Thymus (tissue), 11 donors: ENCODE measurements at regions not wholly inside any gene's neighbourhood (a gene's known extent, or its start where the extent isn't known, plus 50 kb on each side); places are given as distances from the start of the nearest gene placed in this dataset.
A peak's percentile ranks its signal among the peaks of the same experiment; 100 is the strongest.

Source experiments
- DNase-seq, 9 donors: peaks; one replicate each; pipeline ENCODE4 v3.0.0-alpha.2; 2013; ENCODE audit warnings: low spot score in 9 of 9, low read depth in 6 of 9, missing footprints in 1 of 9
- H3K27ac ChIP-seq, 2 donors: one replicate each; pipeline ENCODE4 v1.5.1; 2013; ENCODE audit warnings: control low read depth in 1 of 2, low read depth in 1 of 2, low read length in 1 of 2, mild to moderate bottlenecking in 1 of 2, moderate library complexity in 1 of 2
- H3K27me3 ChIP-seq, 2 donors: one replicate each; pipeline ENCODE4 v1.5.1; 2013; ENCODE audit warnings: low read length in 1 of 2; ENCODE audit not compliant: control insufficient read depth in 2 of 2, insufficient read depth in 1 of 2
- H3K36me3 ChIP-seq, 2 donors: one replicate each; pipeline ENCODE4 v1.5.1; 2013; ENCODE audit warnings: low read length in 1 of 2, mild to moderate bottlenecking in 1 of 2, moderate library complexity in 1 of 2; ENCODE audit not compliant: control insufficient read depth in 2 of 2, insufficient read depth in 2 of 2
- H3K4me1 ChIP-seq, 2 donors: one replicate each; pipeline ENCODE4 v1.5.1; 2013; ENCODE audit warnings: low read length in 2 of 2; ENCODE audit not compliant: control insufficient read depth in 2 of 2, insufficient read depth in 2 of 2
- H3K4me3 ChIP-seq, 2 donors: one replicate each; pipeline ENCODE4 v1.5.1; 2013; ENCODE audit warnings: low read length in 2 of 2, control low read depth in 1 of 2, mild to moderate bottlenecking in 1 of 2
- H3K9me3 ChIP-seq, 2 donors: one replicate each; pipeline ENCODE4 v1.5.1; 2013; ENCODE audit warnings: low read length in 1 of 2, mild to moderate bottlenecking in 1 of 2; ENCODE audit not compliant: control insufficient read depth in 2 of 2, insufficient read depth in 1 of 2
- WGBS: extraction: QIAGEN DNeasy Blood & Tissue Kit; methylation state at CpG from one replicate; pipeline ENCODE4 v1.1.7; 2013; 5-methylcytosine and 5-hydroxymethylcytosine counted together
- donor health status: healthy.

DNA sequence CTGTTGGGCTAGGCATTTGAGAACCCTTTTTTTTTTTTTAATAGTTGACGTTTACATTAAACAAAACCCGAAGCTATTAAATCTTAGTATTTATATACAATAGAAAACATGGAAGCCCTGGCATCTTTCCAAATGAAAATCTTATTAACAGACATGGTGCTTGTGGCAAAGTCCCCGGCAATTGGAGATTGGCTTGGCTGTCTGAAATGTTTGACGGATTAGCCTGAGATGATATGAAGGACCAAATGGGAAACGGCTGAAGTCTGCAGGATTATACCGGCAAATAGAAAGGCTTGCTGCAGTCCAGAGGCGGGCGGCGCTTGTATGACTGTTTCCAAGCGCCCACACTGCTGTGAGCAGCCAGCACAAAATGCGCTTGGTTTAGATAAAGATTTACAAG lies 105.6 kb downstream of the BUB3 start:
- no peaks in the 10 kb centered on the region for H3K27me3 ChIP-seq
- H3K27ac ChIP-seq, result no peak overlapping the region
- H3K4me3 ChIP-seq, result no peak overlapping the region
- no peaks in the 10 kb centered on the region for H3K9me3 ChIP-seq
- DNase-seq, result no peak
- H3K36me3 ChIP-seq, result no peaks in the 10 kb centered on the region
- H3K4me1 ChIP-seq, result no peaks in the 10 kb centered on the region
- 97% methylated on average over 11 of the region's 11 CpGs for WGBS

- H3K27me3 ChIP-seq, result no peaks in the 10 kb centered on the region
- no peaks in the 10 kb centered on the region for H3K9me3 ChIP-seq
- no peak overlapping the region for H3K27ac ChIP-seq
- no peaks in the 10 kb centered on the region for H3K4me1 ChIP-seq
- no peak for DNase-seq
- 96% methylated on average over 9 of the region's 9 CpGs for WGBS
- no peak overlapping the region for H3K4me3 ChIP-seq
- H3K36me3 ChIP-seq, result no peaks in the 10 kb centered on the region
Measured at GRCh38 chr10:123262456-123262855, 108.3 kb downstream of the BUB3 start.

- Histone ChIP-seq H3K4me3 (no peak overlapping the region), H3K36me3 (no peaks in the 10 kb centered on the region), H3K9me3 (no peaks in the 10 kb centered on the region), H3K4me1 (no peaks in the 10 kb centered on the region), H3K27ac (no peak overlapping the region), H3K27me3 (peaks cover 0 to 2% of the 10 kb centered on the region in 2 donors)
- no peak for DNase-seq
- WGBS, result 97% methylated on average over 1 of the region's 1 CpG
Measured at GRCh38 chr10:123266971-123267370, 112.8 kb downstream of the BUB3 start.

DNA sequence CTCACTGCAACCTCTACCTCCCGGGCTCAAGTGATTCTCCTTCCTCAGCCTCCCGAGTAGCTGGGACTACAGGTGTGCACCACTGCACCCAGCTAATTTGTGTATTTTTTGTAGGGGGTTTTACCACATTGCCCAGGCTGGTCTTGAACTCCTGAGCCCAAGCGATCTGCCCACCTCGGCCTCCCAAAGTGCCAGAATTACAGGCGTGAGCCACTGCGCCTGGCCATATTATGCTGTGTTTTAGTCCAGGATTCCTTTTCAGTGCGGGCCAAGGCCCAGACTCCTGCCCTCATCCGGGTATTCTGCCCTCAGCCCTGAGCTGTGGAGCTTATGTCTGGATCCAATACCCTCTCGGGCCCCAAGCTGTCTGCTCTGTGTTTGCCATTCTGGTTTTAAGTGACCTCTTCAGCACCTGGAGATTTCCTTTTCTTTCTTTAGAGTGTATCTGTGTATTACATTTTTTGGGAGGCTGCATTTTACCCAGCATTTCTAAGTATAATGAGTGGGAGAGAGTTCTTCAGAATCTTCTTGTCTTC lies 114.9 kb downstream of the BUB3 start:
- H3K4me3 ChIP-seq, result no peak overlapping the region
- no peak for DNase-seq
- H3K9me3 ChIP-seq, result no peaks in the 10 kb centered on the region
- no peak overlapping the region for H3K27ac ChIP-seq
- 96% methylated on average over 9 of the region's 9 CpGs for WGBS
- H3K27me3 ChIP-seq, result peaks cover 5 to 13% of the 10 kb centered on the region in 2 donors
- no peaks in the 10 kb centered on the region for H3K36me3 ChIP-seq
- no peaks in the 10 kb centered on the region for H3K4me1 ChIP-seq

- WGBS, result 88% methylated on average over 2 of the region's 2 CpGs
- H3K4me3 ChIP-seq, result no peak overlapping the region
- no peak for DNase-seq
- peaks cover 11 to 19% of the 10 kb centered on the region in 2 donors for H3K27me3 ChIP-seq
- H3K36me3 ChIP-seq, result no peaks in the 10 kb centered on the region
- no peaks in the 10 kb centered on the region for H3K9me3 ChIP-seq
- no peak overlapping the region for H3K27ac ChIP-seq
- no peaks in the 10 kb centered on the region for H3K4me1 ChIP-seq
Measured at GRCh38 chr10:123269675-123270074, 115.5 kb downstream of the BUB3 start.

DNA sequence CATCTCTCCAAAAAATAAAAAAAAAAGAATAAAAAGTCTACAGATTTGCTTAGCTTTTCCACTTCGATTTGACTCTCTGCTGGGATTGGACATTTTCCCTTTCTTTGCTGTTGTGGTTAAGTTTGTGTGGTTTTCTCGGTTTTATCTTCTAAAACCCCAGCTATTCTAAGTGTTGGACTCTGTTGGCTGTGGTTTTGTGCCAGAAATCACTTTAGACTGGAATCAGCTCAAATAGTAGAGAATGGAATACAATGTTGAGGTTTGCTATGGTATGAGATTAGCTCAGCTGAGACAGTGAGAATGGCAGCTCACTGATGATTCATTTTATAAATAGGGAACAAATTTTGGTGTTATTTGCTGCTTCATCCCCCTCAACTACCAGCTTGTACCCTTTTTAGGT lies 116.0 kb downstream of the BUB3 start:
- DNase-seq, result no peak
- no peak overlapping the region for H3K4me3 ChIP-seq
- peaks cover 15 to 24% of the 10 kb centered on the region in 2 donors for H3K27me3 ChIP-seq
- WGBS, result 14% methylated on average over 2 of the region's 2 CpGs
- no peaks in the 10 kb centered on the region for H3K36me3 ChIP-seq
- no peaks in the 10 kb centered on the region for H3K4me1 ChIP-seq
- H3K9me3 ChIP-seq, result no peaks in the 10 kb centered on the region
- H3K27ac ChIP-seq, result no peak overlapping the region

GRCh38 chr10:123270806-123271205 lies 116.6 kb downstream of the BUB3 start:
- H3K36me3 ChIP-seq, result no peaks in the 10 kb centered on the region
- DNase-seq, result no peak
- H3K27me3 ChIP-seq, result peaks cover 19 to 30% of the 10 kb centered on the region in 2 donors
- H3K9me3 ChIP-seq, result no peaks in the 10 kb centered on the region
- H3K27ac ChIP-seq, result no peak overlapping the region
- WGBS, result 96% methylated on average over 4 of the region's 4 CpGs
- H3K4me1 ChIP-seq, result no peaks in the 10 kb centered on the region
- H3K4me3 ChIP-seq, result no peak overlapping the region

DNA sequence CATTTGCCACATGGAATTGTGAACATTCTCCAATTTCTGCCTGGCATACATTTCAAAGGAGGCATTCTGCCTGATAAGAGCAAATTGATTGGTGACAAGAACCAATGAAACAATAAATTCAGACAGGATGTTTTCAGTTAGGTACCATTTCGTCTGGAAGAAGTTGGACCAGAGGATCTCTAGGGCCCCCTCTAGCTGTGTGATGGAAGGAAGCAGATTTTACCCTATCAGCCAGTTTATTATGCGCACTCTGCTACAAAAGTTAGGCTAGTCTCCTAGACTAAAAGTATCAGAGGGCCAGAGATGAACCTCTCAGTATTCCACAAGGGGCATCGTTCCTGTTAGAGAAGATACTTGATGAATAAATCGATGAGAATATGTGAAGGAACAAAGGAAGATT lies 118.0 kb downstream of the BUB3 start:
- peaks cover 2 to 5% of the 10 kb centered on the region in 2 donors for H3K9me3 ChIP-seq
- 81% methylated on average over 4 of the region's 4 CpGs for WGBS
- no peak overlapping the region for H3K27ac ChIP-seq
- DNase-seq, result peak in 1 of 9 donors; percentile 8
- no peaks in the 10 kb centered on the region for H3K4me1 ChIP-seq
- H3K27me3 ChIP-seq, result peaks cover 19 to 41% of the 10 kb centered on the region in 2 donors
- no peaks in the 10 kb centered on the region for H3K36me3 ChIP-seq
- H3K4me3 ChIP-seq, result no peak overlapping the region

DNA sequence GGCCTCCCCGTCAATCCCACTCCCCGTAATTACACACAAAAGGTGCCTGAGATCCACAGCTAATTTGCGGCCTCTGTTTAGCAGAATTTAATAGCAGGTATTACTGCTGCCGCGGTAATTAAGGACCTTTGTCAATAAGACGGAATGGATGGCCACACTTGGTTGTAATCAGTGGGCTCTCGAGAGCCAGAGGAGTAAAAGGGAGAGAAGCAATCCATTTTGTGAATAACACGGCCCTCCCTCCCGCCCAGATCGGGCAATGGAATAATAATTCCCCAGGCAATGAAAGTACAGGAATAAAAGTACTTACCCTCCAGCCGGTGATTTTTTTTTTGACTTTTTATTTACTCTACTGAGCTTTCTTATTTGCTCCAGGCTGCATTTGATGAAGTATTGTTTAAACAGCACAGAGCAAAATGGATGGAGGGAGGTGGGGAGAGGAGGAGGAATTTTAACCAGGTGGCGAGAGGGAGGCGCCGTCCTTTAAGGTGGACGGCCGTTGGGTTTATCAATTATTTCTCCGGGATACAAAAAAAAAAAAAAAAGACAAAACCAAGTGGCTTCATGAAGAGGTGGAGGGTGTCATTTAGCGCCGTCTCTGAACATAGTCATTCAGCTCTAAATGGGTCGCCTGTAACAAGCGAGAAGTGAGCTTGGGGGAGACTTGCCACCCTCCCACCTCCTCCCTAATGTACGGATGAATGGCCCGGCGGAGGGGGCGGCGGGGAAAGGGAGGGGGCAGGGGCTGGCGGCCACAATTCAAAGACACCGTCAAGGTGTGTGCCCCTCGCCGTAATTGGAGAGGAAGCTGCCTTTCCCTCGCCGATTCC lies 120.3 kb downstream of the BUB3 start:
- no peaks in the 10 kb centered on the region for H3K4me1 ChIP-seq
- peaks cover 2 to 5% of the 10 kb centered on the region in 2 donors for H3K9me3 ChIP-seq
- no peak for DNase-seq
- WGBS, result 36% methylated on average over 32 of the region's 32 CpGs
- no peak overlapping the region for H3K4me3 ChIP-seq
- H3K27me3 ChIP-seq, result peaks cover 19 to 41% of the 10 kb centered on the region in 2 donors
- no peak overlapping the region for H3K27ac ChIP-seq
- no peaks in the 10 kb centered on the region for H3K36me3 ChIP-seq
